ENCODE measurements at regions not wholly inside any gene's neighbourhood (a gene's known extent, or its start where the extent isn't known, plus 50 kb on each side); places are given as distances from the start of the nearest gene placed in this dataset.
"Not testable (repeated sequence)": the region's sequence is repeated elsewhere in the genome, so short reads cannot be mapped to it uniquely, and the experiment has no call there.

- no peak for DNase-seq
Observed at GRCh38 chr7:41578700-41579099, 124.2 kb downstream of the INHBA start.

- DNase-seq = no peak
Observed at GRCh38 chr7:41576166-41576565, 126.7 kb downstream of the INHBA start.

- DNase-seq = no peak
Observed at GRCh38 chr7:41574377-41574776, 128.5 kb downstream of the INHBA start.

- DNase-seq = no peak
Observed at GRCh38 chr7:41573862-41574261, 129.0 kb downstream of the INHBA start.

GRCh38 chr7:41573443-41573842 lies 129.4 kb downstream of the INHBA start:
- DNase-seq = no peak

- DNase-seq = no peak
Observed at GRCh38 chr7:41573015-41573414, 129.9 kb downstream of the INHBA start.

GRCh38 chr7:41571573-41571972 lies 131.3 kb downstream of the INHBA start:
- DNase-seq = no peak

GRCh38 chr7:41570766-41571165 lies 132.1 kb downstream of the INHBA start:
- no peak for DNase-seq

GRCh38 chr7:41568135-41568534 lies 134.8 kb downstream of the INHBA start:
- no peak for DNase-seq

- DNase-seq = no peak
Observed at GRCh38 chr7:41567731-41568114, 135.2 kb downstream of the INHBA start.

- no peak for DNase-seq
Observed at GRCh38 chr7:41567031-41567730, 135.7 kb downstream of the INHBA start.

- no peak for DNase-seq
Observed at GRCh38 chr7:41566581-41566980, 136.3 kb downstream of the INHBA start.

- no peak for DNase-seq
Observed at GRCh38 chr7:41565655-41566054, 137.2 kb downstream of the INHBA start.

- DNase-seq = no peak
Observed at GRCh38 chr7:41559426-41559825, 143.5 kb downstream of the INHBA start.

GRCh38 chr7:41554481-41554880 lies 148.4 kb downstream of the INHBA start:
- DNase-seq = no peak

GRCh38 chr7:41550046-41550445 lies 152.8 kb downstream of the INHBA start:
- not testable (repeated sequence) for DNase-seq

GRCh38 chr7:41544241-41544640 lies 158.6 kb downstream of the INHBA start:
- DNase-seq = no peak

- DNase-seq = no peak
Observed at GRCh38 chr7:41540601-41541000, 162.3 kb downstream of the INHBA start.

- DNase-seq = no peak
Observed at GRCh38 chr7:41538810-41539724, 163.8 kb downstream of the INHBA start.

- peak; percentile 25 for DNase-seq
Observed at GRCh38 chr7:41536873-41537665, 165.8 kb downstream of the INHBA start.

GRCh38 chr7:41536122-41536872 lies 166.6 kb downstream of the INHBA start:
- DNase-seq = peak; percentile 45

GRCh38 chr7:41529831-41530230 lies 173.1 kb downstream of the INHBA start:
- DNase-seq = no peak
